ENCODE measurements at regions not wholly inside any gene's neighbourhood (a gene's known extent, or its start where the extent isn't known, plus 50 kb on each side); places are given as distances from the start of the nearest gene placed in this dataset.

DNA sequence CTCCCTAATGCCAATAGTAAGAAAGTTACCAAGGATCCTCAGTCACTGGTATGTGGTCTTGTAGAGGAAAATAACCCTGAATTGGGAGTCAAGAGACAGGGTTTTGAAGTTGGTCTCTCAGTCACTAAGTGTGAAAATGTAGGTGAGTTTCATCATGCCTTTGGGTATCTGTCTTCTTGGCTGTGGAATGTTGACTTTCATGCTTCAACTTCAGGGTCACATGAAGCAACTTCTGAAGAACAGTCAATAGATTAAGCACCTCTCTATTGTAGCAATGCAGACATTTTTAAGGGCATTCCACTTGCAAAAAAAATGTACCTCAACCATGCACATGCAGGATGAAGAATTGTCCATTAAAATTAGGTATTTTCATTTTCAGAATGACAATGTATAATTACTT, 194.6 kb downstream of the CSNK1G3 start:
- TF ChIP-seq, protein P1, sequence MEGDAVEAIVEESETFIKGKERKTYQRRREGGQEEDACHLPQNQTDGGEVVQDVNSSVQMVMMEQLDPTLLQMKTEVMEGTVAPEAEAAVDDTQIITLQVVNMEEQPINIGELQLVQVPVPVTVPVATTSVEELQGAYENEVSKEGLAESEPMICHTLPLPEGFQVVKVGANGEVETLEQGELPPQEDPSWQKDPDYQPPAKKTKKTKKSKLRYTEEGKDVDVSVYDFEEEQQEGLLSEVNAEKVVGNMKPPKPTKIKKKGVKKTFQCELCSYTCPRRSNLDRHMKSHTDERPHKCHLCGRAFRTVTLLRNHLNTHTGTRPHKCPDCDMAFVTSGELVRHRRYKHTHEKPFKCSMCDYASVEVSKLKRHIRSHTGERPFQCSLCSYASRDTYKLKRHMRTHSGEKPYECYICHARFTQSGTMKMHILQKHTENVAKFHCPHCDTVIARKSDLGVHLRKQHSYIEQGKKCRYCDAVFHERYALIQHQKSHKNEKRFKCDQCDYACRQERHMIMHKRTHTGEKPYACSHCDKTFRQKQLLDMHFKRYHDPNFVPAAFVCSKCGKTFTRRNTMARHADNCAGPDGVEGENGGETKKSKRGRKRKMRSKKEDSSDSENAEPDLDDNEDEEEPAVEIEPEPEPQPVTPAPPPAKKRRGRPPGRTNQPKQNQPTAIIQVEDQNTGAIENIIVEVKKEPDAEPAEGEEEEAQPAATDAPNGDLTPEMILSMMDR (IDR thresholded peaks at IDR 0.05; ENCODE audit: low read depth, low read length, missing input control): no peak
- TF ChIP-seq YY1 (IDR thresholded peaks at IDR 0.05): no peak
- no peak for TF ChIP-seq EGR1 (IDR thresholded peaks at IDR 0.05; ENCODE audit: low read depth in 2 of 2)
- no peak for TF ChIP-seq NR2F2 (IDR thresholded peaks at IDR 0.05)
- no peak for TF ChIP-seq TAF1 (conservative IDR thresholded peaks at IDR 0.05)
- no peak for TF ChIP-seq HNF4G (IDR thresholded peaks at IDR 0.05)
- TF ChIP-seq RAD21 (IDR thresholded peaks at IDR 0.05): no peak
- TF ChIP-seq, protein P2, sequence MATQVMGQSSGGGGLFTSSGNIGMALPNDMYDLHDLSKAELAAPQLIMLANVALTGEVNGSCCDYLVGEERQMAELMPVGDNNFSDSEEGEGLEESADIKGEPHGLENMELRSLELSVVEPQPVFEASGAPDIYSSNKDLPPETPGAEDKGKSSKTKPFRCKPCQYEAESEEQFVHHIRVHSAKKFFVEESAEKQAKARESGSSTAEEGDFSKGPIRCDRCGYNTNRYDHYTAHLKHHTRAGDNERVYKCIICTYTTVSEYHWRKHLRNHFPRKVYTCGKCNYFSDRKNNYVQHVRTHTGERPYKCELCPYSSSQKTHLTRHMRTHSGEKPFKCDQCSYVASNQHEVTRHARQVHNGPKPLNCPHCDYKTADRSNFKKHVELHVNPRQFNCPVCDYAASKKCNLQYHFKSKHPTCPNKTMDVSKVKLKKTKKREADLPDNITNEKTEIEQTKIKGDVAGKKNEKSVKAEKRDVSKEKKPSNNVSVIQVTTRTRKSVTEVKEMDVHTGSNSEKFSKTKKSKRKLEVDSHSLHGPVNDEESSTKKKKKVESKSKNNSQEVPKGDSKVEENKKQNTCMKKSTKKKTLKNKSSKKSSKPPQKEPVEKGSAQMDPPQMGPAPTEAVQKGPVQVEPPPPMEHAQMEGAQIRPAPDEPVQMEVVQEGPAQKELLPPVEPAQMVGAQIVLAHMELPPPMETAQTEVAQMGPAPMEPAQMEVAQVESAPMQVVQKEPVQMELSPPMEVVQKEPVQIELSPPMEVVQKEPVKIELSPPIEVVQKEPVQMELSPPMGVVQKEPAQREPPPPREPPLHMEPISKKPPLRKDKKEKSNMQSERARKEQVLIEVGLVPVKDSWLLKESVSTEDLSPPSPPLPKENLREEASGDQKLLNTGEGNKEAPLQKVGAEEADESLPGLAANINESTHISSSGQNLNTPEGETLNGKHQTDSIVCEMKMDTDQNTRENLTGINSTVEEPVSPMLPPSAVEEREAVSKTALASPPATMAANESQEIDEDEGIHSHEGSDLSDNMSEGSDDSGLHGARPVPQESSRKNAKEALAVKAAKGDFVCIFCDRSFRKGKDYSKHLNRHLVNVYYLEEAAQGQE (IDR thresholded peaks at IDR 0.05): no peak
- TF ChIP-seq, protein P3, sequence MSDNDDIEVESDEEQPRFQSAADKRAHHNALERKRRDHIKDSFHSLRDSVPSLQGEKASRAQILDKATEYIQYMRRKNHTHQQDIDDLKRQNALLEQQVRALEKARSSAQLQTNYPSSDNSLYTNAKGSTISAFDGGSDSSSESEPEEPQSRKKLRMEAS (IDR thresholded peaks at IDR 0.05): no peak
- TF ChIP-seq GABPA (IDR thresholded peaks at IDR 0.05 in 1 of 2, conservative IDR thresholded peaks at IDR 0.05 in 1 of 2): no peak
- no peak for TF ChIP-seq RXRA (IDR thresholded peaks at IDR 0.05)
- TF ChIP-seq SP1 (IDR thresholded peaks at IDR 0.05): no peak
- TF ChIP-seq, protein P4, sequence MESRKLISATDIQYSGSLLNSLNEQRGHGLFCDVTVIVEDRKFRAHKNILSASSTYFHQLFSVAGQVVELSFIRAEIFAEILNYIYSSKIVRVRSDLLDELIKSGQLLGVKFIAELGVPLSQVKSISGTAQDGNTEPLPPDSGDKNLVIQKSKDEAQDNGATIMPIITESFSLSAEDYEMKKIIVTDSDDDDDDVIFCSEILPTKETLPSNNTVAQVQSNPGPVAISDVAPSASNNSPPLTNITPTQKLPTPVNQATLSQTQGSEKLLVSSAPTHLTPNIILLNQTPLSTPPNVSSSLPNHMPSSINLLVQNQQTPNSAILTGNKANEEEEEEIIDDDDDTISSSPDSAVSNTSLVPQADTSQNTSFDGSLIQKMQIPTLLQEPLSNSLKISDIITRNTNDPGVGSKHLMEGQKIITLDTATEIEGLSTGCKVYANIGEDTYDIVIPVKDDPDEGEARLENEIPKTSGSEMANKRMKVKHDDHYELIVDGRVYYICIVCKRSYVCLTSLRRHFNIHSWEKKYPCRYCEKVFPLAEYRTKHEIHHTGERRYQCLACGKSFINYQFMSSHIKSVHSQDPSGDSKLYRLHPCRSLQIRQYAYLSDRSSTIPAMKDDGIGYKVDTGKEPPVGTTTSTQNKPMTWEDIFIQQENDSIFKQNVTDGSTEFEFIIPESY (IDR thresholded peaks at IDR 0.05): no peak
